Activated naive CD8-positive, alpha-beta T cell treated with anti-CD3 and anti-CD28 coated beads for 36 hours (primary cell): ENCODE measurements at regions not wholly inside any gene's neighbourhood (a gene's known extent, or its start where the extent isn't known, plus 50 kb on each side); places are given as distances from the start of the nearest gene placed in this dataset.
"Not testable (repeated sequence)": the region's sequence is repeated elsewhere in the genome, so short reads cannot be mapped to it uniquely, and the experiment has no call there.

Source experiments
- DNase-seq: peaks from one replicate; pipeline ENCODE4 v3.0.0; 2021
- H3K27ac Mint-ChIP-seq: one replicate; pipeline ENCODE4 v1.8.0; 2022; ENCODE audit warnings: mild to moderate bottlenecking, moderate library complexity, mixed read lengths
- H3K27me3 Mint-ChIP-seq: one replicate; pipeline ENCODE4 v1.8.0; 2022; ENCODE audit warnings: mild to moderate bottlenecking, mixed read lengths
- H3K36me3 Mint-ChIP-seq: one replicate; pipeline ENCODE4 v1.8.0; 2021; ENCODE audit warnings: mild to moderate bottlenecking, mixed read lengths
- H3K4me1 Mint-ChIP-seq: one replicate; pipeline ENCODE4 v1.8.0; 2021; ENCODE audit warnings: mixed read lengths
- H3K4me3 Mint-ChIP-seq: one replicate; pipeline ENCODE4 v1.8.0; 2022; ENCODE audit warnings: mild to moderate bottlenecking, moderate library complexity, mixed read lengths
- H3K9me3 Mint-ChIP-seq: one replicate; pipeline ENCODE4 v1.8.0; 2022; ENCODE audit warnings: mixed read lengths

DNA sequence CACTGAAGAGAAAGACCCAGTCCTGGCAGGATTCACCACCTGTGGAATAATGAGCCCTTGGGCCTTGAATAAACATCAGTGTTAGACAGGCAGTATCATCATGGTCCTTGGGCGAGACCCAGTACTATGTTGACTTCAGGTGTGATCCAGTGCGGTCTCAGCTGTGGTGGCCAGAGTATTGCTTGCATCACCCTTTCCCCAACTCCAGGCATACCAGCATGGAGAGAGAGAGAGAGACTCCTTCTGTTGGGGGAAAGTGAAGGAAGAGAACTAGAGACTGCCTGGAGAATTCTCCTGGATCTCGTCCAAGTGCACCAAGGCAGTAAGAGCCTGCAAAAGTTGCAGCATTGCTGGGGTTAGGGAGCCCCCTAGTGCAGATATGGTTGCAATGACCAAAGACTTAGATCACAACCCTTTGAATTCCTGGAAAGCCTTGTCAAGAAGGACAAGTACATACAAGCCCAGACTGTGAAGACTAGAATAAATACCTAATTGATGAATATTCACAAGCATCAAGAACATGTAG, 61.1 kb upstream of the VAMP7 start:
- Mint-ChIP-seq H3K27ac (no peak overlapping the region), H3K4me3 (no peak overlapping the region), H3K36me3 (no peaks in the 10 kb centered on the region), H3K27me3 (peaks cover 20% of the 10 kb centered on the region), H3K4me1 (no peaks in the 10 kb centered on the region), H3K9me3 (peaks cover 9% of the 10 kb centered on the region)
- peak; percentile 14 for DNase-seq

DNA sequence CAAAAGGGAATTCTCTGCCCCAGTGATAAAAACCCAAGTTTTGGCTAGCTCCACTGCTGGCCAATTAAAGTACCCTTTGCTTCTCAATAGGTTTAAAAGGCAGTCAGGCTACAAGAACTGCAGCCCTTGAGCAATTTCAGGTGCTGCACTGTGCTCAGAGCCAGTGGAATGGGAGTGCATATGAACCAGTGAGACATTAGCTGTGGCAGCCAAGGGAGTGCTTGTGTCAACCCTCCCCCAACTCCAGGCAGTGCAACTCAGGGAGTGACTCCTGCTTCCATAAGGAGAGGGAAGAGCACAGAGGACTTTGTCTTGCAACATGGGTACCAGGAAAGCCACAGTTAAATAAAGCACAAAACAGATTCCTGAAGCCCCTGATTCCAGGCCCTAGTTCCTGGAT, 61.6 kb upstream of the VAMP7 start:
- Mint-ChIP-seq H3K9me3 (peaks cover 6% of the 10 kb centered on the region), H3K27ac (no peak overlapping the region), H3K36me3 (no peaks in the 10 kb centered on the region), H3K4me3 (no peak overlapping the region), H3K4me1 (no peaks in the 10 kb centered on the region), H3K27me3 (peaks cover 20% of the 10 kb centered on the region)
- DNase-seq = no peak

DNA sequence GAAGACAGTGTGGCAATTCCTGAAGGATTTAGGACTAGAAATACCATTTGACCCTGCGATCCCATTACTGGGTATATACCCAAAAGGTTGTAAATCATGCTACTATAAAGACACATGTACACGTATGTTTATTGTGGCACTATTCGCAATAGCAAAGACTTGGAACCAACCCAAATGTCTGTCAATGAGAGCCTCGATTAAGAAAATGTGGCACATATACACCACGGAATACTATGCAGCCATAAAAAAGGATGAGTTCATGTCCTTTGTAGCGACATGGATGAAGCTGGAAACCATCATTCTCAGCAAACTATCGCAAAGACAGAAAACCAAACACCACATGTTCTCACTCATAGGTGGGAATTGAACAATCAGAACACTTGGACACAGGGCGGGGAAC, 66.8 kb upstream of the VAMP7 start:
- H3K27me3 Mint-ChIP-seq = peaks cover 12% of the 10 kb centered on the region
- not testable (repeated sequence) for H3K4me1 Mint-ChIP-seq

DNA sequence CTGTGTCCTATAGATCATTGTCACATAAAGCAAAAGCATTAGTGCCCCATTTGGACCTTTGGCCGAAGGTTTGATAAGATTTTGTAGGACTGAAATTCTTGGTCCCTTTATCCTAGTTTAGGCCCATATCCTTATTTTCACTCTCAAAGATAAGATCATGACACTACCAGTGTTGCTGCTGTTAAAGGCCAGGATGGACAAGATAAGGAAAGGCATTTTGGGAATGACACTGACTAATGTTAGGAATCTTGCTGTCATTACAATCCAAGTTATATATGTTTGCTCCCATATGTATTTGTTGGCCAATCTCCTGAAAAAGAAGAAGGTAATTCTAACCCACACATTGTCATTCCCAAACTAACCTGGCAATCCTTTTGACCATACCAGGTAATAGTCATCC, 101.3 kb upstream of the VAMP7 start:
- no peaks in the 10 kb centered on the region for H3K27me3 Mint-ChIP-seq
- no peaks in the 10 kb centered on the region for H3K9me3 Mint-ChIP-seq
- no peak overlapping the region for H3K27ac Mint-ChIP-seq
- H3K4me3 Mint-ChIP-seq = no peak overlapping the region
- no peak for DNase-seq
- no peaks in the 10 kb centered on the region for H3K4me1 Mint-ChIP-seq
- H3K36me3 Mint-ChIP-seq = no peaks in the 10 kb centered on the region

More for the DNA sequence above, 66.8 kb upstream of the VAMP7 start:
- DNase-seq, H3K27ac Mint-ChIP-seq, H3K4me3 Mint-ChIP-seq, H3K36me3 Mint-ChIP-seq, H3K9me3 Mint-ChIP-seq: not testable (repeated sequence)

DNA sequence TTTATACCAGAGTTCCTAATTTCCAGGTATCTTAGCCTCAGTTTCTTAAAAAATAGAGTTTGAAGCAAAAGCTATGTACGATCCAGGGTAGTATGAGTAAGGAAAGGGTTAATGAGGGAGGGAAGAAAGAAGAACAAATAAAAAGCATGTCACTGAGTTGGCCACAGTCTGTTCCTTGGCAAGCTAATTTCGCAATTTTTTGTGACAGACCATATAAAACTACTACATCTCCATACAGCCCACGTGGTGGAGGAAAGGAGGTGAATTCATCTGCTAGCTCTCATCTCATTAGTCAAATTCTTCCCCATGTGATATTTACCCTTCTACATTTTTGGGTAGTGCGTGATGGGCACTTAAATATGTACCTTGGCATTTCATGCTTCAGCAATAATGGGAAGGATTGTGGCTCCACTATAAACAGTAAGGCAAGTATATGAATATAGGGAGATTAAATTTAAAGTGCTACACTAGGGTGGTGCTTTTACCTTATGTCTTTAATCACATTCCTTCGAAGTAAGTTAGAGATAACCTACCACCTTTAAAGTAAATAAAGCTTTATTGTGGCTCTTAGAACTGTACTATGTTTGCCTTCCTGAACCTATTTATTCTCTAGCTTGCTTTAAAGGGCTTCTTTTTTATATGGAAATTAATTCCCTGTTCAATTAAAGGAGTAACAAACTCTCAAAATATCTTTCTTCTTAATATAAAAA, 102.1 kb upstream of the VAMP7 start:
- DNase-seq = no peak
- H3K27ac Mint-ChIP-seq = no peak overlapping the region
- H3K4me1 Mint-ChIP-seq = no peaks in the 10 kb centered on the region
- H3K4me3 Mint-ChIP-seq = no peak overlapping the region
- H3K36me3 Mint-ChIP-seq = no peaks in the 10 kb centered on the region
- no peaks in the 10 kb centered on the region for H3K27me3 Mint-ChIP-seq
- H3K9me3 Mint-ChIP-seq = no peaks in the 10 kb centered on the region

DNA sequence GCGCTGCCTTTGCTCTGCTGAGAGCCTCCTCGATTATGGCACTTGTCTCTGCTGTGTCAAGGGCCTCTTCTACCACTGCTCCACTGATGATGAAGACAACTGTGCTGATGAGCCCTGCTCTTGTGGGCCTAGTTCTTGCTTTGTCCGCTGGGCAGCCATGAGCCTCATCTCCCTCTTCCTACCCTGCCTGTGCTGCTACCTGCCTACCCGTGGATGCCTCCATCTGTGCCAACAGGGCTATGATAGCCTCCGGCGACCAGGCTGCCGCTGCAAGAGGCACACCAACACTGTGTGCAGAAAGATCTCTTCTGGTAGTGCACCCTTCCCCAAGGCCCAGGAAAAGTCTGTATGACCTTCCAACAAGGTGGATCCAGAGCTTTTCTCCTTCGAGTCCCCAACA, 106.8 kb upstream of the VAMP7 start:
- no peak for DNase-seq
- H3K4me3 Mint-ChIP-seq = no peak overlapping the region
- no peak overlapping the region for H3K27ac Mint-ChIP-seq
- H3K27me3 Mint-ChIP-seq = no peaks in the 10 kb centered on the region
- H3K9me3 Mint-ChIP-seq = no peaks in the 10 kb centered on the region
- H3K4me1 Mint-ChIP-seq = no peaks in the 10 kb centered on the region
- H3K36me3 Mint-ChIP-seq = no peaks in the 10 kb centered on the region

DNA sequence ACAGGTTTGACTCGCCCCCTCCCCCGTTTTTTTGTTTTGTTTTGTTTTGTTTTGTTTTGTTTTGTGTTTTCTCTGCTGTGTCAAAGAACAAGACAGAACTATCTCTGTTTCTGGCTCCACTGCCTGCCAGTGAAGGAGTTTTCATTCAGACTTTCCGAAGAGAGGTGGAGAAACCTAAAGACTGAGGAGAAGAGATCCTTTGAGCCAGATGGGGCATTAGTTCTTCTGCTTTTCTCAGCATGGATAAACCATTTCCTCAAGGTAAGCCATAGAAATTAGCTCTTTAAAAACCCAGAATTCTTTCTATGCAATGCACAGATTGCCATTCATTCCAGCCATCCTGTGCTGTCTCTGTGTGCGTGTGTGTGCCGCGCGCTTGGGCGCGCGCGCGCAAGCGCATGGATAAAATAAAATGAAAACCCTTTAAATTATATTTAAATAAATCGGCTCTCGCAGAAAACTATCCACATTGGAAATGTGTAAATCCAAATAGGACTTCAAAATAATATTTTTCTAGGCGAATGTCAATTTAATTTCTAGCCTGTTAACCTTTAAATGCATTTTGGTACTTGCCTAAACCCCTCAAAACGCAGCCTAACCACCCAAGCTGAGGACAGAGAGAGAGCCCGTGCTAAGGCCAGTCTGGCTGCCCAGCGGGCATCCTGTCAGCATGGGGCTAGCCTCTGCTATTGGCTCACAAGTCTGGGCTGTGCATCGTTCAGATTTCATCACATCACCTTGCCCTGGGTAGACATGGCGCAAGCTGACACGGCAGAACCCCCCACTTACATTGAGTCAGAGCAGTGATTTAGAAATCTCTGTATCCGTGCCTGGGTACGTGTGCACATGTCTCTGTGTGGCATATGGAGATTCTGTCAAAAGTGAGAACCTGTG, 113.0 kb upstream of the VAMP7 start:
- no peaks in the 10 kb centered on the region for H3K36me3 Mint-ChIP-seq
- H3K4me3 Mint-ChIP-seq = peak overlapping the region; percentile 60
- DNase-seq = no peak
- H3K4me1 Mint-ChIP-seq = peaks cover 2% of the 10 kb centered on the region
- H3K27ac Mint-ChIP-seq = no peak overlapping the region
- H3K27me3 Mint-ChIP-seq = no peaks in the 10 kb centered on the region
- peaks cover 2% of the 10 kb centered on the region for H3K9me3 Mint-ChIP-seq

DNA sequence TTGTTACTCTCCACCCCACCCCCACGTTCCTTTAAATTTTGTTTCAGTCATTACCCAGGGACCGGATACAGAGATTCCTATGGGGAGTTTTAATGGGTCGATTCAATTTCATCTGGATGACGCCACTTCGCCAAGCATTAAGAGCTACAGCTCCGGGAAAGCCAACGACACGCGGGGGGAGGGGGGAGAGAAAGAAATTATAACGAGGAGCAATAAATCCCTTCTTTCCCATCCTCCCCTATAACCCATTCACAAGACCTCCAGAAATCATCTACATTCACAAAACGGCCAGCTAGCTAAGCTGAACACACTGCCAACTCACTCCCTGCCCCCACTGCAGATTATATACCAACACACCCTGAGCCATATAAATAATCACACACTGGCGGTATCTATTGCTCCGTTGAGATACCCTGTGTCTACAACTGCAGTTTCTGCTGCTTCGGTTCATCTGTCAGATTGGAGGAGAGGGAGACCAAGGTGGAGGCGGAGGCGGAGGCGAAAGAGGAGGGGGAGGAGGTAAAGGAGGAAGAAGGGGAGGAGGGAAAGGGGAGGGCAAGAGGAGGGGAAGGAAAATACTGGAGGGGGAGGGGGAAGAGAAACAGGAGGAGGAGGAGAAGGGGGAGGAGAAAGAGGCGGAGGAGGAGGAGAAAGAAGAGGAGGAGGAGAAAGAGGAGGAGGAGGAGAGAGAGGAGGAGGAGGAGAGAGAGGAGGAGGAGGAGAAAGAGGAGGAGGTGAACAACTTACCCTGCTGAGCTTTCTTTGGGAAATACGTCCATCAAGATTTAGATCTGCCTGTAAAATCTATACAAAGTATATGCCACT, 113.9 kb upstream of the VAMP7 start:
- H3K4me3 Mint-ChIP-seq = peak overlapping the region; percentile 72
- DNase-seq = peak; percentile 5
- no peaks in the 10 kb centered on the region for H3K36me3 Mint-ChIP-seq
- H3K9me3 Mint-ChIP-seq = peaks cover 2% of the 10 kb centered on the region
- H3K27ac Mint-ChIP-seq = peak overlapping the region; percentile 57
- H3K4me1 Mint-ChIP-seq = peaks cover 2% of the 10 kb centered on the region
- no peaks in the 10 kb centered on the region for H3K27me3 Mint-ChIP-seq

DNA sequence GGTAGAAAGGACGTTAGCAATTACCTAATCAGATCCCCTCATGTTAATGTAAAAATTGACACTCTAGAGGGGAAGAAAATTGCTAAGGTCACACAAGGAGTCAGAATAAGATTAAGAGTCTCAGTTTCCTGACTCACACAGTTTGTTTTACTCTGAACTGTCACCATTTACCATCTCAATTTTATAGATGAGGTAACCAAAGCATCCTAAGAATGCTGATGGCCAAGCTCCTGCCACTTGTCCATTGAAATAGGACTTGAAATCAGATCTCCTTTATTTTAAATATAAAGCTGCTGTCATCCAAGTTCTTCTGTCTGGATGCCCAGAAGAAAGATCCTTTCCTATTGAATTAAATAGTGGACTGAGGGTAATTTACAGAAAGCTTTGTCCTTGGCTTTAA, 114.8 kb upstream of the VAMP7 start:
- Mint-ChIP-seq H3K4me1 (peaks cover 2% of the 10 kb centered on the region), H3K27me3 (no peaks in the 10 kb centered on the region), H3K9me3 (peaks cover 6% of the 10 kb centered on the region), H3K36me3 (no peaks in the 10 kb centered on the region), H3K4me3 (no peak overlapping the region), H3K27ac (no peak overlapping the region)
- DNase-seq = no peak

DNA sequence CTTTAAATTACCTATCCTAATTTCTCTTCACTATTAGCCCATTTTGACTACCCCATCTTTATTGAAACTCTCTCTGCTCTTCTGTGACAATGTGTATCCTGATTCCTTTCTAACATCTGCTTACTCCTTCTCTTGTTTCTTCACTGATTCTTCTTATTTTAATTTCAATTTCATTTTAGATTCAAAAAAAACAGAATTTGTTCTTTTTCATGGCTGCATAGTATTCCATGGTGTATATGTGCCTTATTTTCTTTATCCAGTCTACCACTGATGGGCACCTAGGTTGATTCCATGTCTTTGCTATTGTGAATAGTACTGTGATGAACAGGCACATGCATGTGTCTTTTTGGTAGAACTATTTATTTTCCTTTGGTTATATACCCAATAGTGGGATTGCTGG, 120.0 kb upstream of the VAMP7 start:
- no peak for DNase-seq
- Mint-ChIP-seq H3K4me3 (no peak overlapping the region), H3K4me1 (no peaks in the 10 kb centered on the region), H3K9me3 (peaks cover 6% of the 10 kb centered on the region), H3K27me3 (no peaks in the 10 kb centered on the region), H3K27ac (no peak overlapping the region), H3K36me3 (no peaks in the 10 kb centered on the region)

DNA sequence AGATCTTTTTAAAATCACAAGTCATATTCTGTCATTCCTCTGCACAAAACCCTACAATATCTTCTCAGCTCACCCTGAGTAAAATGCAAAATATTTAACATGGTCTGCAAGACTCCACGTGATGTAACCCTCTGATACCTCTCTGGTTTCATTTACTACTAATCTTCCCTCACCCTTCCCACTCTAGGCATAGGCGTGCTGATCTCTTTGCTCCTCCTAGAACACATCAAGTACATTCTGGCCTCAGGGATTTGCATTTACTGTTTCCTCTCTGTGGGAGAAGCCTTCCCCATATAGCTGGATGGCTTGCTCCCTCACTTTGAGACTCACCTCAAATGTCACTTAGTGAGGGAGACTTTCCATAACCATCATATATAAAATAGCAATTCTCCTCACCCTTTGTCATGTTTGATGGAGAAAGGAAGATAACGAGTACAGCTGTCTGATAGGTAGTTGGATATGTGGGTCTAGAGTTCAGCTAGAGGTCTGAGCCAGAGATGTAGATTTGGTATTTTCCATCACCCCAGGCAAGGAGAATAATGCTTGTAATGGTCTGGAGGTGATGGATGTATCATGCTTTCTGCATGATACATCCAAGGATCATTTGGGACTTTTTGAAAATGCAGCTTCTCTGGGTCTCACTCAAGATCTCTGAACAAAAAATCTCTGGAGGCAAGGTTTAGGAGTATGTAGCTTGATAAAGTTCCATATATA, 123.9 kb upstream of the VAMP7 start:
- peaks cover 4% of the 10 kb centered on the region for H3K9me3 Mint-ChIP-seq
- DNase-seq = no peak
- H3K36me3 Mint-ChIP-seq = no peaks in the 10 kb centered on the region
- H3K4me3 Mint-ChIP-seq = no peak overlapping the region
- H3K27me3 Mint-ChIP-seq = no peaks in the 10 kb centered on the region
- no peak overlapping the region for H3K27ac Mint-ChIP-seq
- peaks cover 2% of the 10 kb centered on the region for H3K4me1 Mint-ChIP-seq

DNA sequence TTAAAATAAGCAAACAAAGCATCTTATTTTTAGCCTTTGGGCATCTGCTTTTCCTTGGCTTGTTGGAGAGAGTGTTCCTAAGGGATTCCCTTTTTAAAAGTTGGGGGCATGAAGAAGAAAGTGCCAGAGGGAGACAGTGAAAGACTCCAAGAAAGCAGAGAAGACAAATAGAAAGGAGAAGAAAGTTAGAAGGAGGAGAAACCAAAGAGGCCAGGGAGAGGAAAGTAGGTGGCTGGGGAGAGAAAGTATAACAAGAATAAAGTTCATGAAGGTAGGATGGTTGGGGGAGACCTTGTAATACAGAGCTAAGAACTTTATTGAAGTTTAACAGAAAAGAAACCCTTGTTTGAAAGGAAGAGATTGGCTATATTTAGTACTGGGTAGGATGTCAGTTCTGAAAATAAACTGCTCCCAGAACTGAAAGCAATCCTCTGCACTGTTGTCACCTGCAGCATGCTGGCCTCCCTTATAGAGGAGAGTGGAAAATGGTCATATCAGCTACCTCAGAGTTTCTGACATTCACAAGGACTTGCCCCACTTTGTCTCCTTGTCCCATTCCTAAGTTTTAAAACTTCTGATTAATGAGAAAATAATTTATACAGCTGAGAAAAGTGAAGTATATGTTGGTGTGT, 125.3 kb upstream of the VAMP7 start:
- Mint-ChIP-seq H3K4me3 (no peak overlapping the region), H3K4me1 (peaks cover 2% of the 10 kb centered on the region), H3K36me3 (no peaks in the 10 kb centered on the region), H3K27me3 (no peaks in the 10 kb centered on the region), H3K27ac (no peak overlapping the region), H3K9me3 (no peaks in the 10 kb centered on the region)
- DNase-seq = no peak

DNA sequence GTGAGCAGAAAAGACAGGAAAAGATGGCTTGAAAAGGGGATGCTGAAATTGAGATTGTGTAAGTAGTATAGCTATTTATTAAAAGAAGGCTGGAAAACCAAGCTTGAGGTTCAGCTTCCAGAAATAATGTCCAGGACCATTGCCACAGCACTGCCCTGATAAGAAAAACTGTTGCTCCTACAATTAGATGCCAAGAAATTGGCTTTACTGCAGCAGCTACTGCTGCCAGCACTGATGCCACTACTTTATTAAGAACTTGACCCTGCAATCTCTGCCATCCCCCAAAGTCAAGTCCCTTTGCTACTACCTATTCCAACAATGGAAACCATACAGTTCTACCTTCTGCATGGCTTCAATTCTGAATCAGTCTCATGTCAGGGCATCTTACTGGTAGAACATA, 130.0 kb upstream of the VAMP7 start:
- Mint-ChIP-seq H3K27me3 (no peaks in the 10 kb centered on the region), H3K36me3 (no peaks in the 10 kb centered on the region), H3K27ac (no peak overlapping the region), H3K4me3 (no peak overlapping the region), H3K9me3 (peaks cover 2% of the 10 kb centered on the region), H3K4me1 (peaks cover 2% of the 10 kb centered on the region)
- DNase-seq = no peak

DNA sequence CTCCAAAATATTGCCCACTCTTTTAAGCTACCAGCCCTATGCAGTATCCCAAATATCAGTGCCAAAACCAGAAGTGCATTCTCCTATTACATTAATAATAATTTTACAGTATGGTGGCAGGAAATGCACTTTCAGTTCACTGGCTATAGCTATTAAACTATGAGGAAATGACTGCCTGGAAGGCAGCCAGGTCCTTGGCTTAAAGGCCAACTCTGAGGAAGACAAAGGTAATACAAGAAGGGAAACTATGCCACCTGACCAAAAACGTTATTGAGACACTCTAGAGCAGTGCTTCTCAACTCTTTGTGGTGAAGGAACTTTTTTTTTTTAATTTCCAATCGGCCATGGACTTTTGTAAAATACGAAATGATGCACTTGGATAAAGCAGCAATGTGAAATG, 133.6 kb upstream of the VAMP7 start:
- H3K4me1 Mint-ChIP-seq = no peaks in the 10 kb centered on the region
- peaks cover 4% of the 10 kb centered on the region for H3K9me3 Mint-ChIP-seq
- no peak overlapping the region for H3K27ac Mint-ChIP-seq
- no peak overlapping the region for H3K4me3 Mint-ChIP-seq
- no peaks in the 10 kb centered on the region for H3K36me3 Mint-ChIP-seq
- H3K27me3 Mint-ChIP-seq = no peaks in the 10 kb centered on the region
- no peak for DNase-seq
